Myocyte (in vitro differentiated cells): ENCODE measurements at regions not wholly inside any gene's neighbourhood (a gene's known extent, or its start where the extent isn't known, plus 50 kb on each side); places are given as distances from the start of the nearest gene placed in this dataset.
"Not testable (repeated sequence)": the region's sequence is repeated elsewhere in the genome, so short reads cannot be mapped to it uniquely, and the experiment has no call there.

ENCODE experiments used
- DNase-seq: peaks from one replicate; pipeline ENCODE4 v3.0.0-alpha.2; 2012; ENCODE audit warnings: low read depth

DNA sequence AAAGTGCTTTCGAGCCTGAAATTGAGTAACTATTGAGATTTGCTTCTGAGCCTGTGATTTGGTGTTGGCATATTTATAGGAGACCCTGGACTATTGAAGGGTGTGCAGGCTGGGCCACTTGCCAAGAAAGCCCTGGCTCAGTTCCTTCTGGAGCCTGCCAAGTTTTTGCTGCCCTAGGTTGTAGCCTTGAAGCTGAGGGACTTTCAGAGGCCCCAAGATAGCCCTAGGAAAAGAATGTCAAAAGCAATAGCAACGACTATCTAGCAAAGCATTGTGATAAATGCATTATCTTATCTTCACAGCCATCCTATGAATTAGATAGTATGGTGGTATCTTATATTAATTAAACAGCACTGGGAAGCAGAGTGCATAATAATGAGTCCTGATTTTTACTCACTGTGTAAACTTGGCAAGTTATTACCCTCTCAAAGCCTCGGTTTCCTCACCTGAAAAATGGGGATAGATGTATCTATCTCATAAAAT, 473.7 kb upstream of the PODXL start:
- DNase-seq: no peak

DNA sequence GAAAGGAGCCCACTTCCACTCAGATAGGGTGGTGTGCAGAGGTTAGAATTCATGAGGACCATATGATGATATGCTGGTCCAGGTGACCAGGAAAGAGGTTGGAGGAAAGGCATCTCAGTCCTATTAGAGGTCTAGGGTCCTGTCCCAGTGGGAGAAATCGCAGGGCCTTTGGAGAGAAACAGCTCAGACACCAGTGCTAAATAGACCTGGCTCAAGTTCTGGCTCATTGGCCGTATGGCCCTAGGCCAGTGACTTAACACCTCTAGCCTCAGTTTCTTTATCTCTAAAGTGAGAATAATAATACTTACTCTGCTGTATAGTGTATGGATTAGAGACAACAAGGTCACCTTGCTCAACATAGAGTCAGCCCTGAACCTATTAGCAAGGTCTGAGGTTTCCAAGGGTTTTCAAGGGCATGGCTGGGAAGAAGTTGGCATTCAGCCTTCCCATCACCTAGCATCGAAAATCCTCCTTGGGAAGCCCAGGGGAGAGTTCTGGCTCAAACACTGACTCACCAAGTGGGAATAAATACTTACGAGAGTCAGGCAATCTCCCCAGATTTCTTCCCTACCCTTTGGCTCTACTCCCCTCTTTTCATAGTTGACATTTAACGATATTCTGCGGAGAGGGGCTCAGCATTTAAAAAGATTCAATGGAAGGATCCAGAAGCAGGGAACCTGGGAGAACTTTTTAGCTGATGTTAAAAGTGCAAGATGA, 473.1 kb upstream of the PODXL start:
- no peak for DNase-seq

DNA sequence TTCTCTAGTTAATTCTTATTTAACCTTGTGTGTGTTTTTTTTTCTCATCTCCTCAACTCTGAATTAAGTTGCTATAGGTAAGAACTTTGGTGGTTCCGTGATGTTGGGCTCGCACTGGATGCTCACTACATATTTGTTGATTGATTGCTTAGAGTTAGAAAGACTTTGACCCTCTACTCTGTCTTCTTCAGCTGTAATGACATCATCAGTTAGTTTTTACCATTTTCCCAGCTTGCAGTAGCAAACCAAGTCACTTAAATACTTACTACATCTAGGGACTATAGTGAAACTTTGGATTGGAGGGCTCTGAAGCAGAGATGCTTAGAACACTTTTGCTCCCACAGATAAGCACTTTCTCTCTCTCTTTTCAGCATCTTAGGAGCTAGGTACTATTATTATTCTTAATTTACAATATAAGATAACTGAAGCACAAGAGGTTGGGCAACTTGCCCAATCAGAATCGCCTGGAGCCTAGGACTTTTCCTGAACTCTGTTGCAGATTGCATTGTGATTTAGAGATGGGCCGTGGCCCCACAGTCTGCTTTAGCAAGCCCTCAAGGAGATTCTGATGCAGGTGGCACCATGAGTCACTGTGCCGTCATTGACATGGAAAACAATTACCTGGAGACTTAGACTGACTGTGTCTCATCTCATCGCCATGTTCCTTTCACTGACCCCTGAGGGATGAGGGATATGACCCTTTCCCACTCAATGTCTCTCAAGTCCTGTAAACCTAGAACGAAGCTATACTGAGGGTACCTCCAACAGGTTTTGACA, 471.9 kb upstream of the PODXL start:
- no peak for DNase-seq

DNA sequence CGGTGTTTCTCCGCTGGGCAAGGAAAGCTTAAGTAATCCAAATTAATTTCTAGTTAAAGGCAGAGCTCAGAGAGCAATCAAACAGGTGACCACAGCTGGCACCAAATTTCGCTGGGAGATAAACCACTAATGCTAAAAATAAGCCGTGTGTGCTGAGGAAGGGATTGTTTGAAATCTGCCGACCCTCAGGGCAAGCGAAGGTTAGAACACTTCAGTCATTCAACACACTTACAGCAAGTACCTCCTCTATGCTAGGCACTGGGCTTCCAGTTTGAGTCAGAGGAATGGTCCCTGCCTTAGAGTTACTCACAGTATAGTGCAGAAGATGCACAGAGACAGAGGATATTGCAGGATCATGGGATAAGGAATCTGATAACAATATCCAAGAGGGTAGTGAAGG, 467.9 kb upstream of the PODXL start:
- no peak for DNase-seq

DNA sequence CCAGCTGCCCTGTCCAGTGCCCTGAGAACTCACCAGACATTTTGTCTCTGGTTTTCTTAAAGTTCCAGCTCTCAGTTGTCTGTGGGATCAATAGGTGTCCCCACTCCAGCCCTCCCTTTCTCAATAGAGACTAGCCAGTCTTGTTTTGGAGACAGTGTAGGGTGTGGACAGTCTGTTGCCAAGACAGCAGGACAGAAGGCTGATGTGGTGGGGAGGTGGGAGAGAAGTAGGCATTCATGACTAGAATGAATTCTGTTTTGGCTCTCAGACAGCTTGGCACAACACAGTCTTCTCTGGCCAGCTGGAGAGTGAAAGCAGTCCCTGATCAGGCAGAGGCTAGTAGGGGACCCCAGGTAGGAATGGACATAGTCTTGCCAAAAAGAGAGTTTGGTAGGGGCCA, 467.0 kb upstream of the PODXL start:
- no peak for DNase-seq

DNA sequence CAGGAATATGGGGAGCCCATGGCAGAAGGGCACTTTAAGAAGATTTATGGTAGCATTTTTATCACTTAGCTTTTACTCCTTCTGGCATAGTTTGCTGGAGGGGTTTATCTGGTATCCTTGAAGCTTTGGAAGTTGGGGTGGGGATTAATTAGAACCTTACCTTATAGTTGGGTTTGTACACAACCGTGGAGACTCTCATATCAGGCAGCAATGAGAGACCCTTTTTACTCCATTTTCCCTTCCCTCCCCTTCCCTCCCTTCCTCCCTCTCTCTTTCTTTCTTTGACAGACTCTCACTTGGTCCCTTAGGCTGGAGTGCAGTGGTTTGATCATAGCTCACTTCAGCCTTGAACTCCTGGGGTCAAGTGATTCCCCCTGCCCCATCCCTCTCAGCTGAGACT, 465.8 kb upstream of the PODXL start:
- no peak for DNase-seq

DNA sequence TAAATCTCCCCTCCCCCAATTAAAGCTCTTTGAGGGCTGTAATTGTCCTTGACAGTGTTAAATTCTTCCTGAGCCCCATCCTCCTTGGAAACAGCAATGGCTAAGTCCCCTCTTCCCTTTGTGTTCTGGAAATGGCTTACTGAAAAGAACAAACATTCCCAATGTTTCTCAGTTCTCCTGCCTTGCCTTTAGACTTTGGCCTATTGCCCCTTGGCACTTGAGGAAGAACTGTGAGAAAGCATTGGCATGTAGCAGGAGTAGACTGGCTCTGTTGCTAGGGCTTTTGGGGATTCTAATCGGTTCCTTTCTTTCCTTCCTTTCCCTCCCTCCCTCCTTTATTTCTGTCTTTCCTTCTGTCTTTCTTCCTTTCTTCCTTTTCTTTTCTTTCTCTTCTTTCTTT, 463.3 kb upstream of the PODXL start:
- no peak for DNase-seq

DNA sequence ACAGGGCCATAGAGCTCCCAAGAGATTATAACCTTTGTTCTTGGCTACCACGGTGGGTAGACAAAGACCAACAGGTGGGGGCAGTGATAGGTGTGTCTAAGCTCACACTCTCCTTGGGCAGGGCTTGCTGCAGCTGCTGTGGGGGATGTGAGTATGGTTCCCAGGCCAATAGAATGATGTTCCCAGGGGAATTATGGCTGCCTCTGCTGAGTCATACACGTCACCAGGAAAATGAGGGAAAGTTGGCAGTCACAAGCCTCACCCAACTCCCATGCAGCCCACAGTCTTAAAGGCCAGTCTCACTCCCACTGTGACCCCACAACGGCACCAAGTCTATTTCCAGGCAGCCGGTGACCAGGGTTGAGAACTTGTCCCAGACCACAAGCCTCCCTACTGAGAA, 453.4 kb upstream of the PODXL start:
- DNase-seq: peak; percentile 10

DNA sequence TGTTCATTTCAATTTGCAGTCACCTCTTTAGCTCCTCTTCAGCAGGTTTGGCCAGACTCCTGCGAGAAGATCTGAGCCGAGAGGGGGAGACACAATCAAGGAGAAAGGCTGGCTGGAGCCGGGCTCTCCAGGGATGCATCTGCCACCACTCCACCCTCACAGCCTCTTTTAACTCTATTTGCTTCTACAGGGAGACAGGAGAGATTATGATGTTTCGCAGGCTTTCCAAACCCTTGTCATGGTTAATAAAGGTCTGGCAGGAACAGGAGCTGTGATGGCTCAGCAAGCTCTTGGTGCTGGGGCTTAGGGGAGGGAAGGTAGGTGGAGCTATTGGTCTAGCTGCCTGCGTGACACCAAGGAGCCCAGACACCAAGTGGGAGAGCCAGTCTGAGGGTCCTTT, 448.1 kb upstream of the PODXL start:
- DNase-seq: peak; percentile 3

DNA sequence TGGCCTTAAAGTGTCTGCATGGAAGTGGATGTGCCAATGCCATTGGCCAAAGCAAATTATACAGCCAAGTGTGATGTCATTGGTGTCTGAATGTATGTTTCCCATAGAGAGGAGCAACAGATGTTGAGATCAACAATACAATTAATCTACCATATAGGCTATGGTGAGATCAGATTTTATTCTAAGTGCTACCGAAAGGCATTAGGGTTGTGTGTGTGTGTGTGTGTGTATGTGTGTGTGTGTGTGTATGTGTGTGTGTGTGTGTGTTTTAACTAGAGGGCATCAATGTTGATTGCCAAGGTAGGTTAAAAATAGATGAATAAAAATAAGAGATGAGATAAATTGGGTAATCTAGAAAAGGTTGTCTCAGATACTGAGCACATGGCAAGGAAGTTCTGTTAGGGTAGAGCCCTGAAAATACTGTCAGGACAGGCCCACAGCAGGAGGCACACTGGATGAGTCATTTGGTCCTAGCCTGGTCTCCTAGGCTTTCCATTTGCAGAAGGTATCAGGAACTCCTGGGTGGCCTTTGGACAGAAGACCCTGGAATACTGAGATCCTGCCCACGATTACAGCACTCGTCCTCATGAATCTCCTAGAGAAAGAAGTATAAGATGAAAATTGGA, 446.0 kb upstream of the PODXL start:
- DNase-seq: no peak

DNA sequence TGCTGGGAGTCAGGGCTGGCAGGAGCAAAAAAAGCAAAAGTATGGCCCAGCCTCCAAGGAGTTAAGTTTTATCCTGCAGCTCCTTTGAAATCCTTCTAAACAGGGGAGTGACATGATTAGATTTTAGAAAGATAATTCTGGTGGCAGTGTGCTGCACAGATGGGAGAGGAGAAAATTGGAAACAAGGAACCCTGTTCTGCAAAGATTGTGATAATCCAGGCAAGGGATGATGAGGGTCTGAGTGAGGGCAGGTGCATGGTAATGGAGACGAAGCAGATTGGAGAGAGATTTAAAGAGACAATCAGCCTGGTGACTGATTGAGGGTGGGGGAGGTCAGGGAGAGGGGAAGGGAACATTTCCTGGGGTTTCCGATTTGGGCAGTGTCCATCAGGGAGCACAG, 444.7 kb upstream of the PODXL start:
- DNase-seq: no peak

DNA sequence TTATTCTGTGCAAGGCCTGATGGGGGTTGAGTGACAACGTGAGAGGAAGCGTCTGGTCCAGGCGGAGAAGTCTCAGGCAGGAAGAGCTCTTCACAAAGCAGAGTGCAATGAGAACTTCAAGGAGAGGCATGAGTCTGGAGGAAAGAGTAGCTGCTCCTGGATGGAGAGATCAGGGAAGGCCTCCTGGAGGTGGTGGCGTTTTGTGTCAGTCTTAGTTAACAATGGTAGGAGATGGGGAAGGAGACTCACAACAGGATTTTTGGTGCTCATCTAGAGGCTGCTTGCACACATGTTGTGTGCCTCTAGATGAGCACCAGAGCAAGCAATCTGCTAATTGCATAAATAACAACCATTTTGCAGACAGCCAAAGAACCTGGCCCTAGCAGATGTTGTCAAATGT, 442.8 kb upstream of the PODXL start:
- no peak for DNase-seq

DNA sequence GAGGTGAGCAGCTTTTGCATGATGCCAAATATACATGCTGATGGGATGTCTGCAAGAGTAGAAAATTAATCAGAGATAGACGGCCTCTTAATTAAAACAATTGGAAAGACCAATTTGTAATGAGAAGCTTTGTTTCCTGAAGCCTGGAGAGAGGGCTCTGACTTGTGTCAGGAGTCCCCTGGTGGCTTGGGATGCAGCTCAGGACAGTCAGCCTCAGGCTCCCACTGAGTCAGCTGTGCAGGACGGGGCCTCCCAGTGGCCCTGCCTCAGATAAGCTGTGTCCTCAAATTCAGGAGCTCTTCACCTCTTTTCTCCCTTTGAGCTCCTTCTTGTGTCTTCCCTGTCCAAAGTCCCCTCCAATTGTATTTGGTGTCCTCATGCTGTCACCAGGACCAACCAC, 438.9 kb upstream of the PODXL start:
- DNase-seq: no peak

DNA sequence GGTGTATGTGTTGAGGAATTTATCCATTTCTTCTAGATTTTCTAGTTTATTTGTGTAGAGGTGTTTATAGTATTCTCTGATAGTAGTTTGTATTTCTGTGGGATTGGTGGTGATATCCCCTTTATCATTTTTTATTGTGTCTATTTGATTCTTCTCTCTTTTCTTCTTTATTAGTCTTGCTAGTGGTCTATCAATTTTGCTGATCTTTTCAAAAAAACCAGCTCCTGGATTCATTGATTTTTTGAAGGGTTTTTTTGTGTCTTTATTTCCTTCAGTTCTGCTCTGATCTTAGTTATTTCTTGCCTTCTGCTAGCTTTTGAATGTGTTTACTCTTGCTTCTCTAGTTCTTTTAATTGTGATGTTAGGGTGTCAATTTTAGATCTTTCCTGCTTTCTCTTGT, 424.6 kb upstream of the PODXL start:
- not testable (repeated sequence) for DNase-seq

DNA sequence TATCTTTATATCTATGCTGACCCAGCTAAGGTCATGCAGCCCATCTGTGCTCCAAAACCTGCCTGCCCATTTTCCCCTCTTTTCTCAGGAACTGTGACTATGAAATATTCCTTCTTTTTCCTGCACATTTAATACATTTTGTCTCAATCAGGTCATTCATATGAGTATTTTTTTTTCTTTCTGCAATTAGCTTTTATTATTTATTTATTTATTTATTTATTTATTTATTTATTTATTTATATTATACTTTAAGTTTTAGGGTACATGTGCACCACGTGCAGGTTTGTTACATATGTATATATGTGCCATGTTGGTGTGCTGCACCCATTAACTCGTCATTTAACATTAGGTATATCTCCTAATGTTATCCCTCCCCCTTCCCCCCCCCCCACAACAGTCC, 421.7 kb upstream of the PODXL start:
- not testable (repeated sequence) for DNase-seq

DNA sequence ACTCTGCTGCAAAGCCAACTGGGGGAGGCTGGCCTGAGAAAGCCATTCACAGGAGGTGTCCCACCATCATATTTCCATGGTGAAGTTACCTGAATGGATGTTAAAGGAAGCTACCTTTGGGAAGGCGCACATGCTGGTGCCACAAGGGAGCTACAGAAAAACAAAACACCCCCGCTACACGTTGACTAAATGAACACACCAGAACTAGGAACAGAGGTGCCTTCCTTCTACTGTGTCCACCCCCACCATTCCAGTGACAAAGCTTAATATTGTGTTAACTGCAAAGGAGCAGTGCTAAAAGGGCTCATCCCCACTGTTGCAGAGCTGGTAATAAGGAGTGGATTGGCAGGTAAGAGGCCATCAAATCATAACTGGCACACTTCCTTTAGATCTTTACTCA, 420.0 kb upstream of the PODXL start:
- DNase-seq: no peak

DNA sequence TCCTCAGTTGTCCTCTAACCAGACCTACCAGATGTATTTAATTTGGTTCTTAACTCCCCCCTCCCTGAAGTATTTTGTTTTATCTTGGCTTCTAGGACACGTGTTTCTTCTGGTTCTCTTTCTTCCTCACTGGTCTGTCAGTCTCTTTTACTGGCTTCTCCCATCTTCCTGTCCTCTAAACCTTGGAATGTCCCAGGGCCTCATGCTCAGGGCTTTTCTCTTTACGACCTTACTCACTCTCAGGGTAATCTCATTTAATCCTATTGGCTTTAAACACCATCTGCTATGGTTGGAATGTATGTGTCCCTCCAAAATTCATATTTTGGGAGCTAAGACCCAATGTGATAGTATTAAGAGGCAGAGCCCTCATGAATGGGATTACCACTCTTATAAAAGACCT, 418.2 kb upstream of the PODXL start:
- DNase-seq: no peak

DNA sequence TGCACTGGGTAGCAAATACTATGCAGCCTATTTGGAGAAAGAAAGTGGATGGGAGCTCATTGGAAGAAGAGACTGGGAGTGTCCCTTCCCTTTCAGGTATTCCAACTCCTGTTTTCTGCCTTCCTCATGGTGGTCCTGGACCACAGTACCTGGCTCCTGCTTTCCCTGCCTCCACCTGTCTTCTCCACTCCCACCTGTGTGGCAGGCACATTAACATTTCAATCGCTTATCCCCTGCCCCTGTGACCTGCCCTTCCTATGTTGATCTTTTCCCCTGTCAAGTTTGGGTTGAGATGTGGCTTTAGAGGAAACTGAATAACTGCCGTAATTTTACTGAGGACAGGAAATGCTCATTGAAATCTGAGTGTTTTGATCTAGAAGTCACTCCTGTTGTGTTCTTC, 415.8 kb upstream of the PODXL start:
- no peak for DNase-seq

DNA sequence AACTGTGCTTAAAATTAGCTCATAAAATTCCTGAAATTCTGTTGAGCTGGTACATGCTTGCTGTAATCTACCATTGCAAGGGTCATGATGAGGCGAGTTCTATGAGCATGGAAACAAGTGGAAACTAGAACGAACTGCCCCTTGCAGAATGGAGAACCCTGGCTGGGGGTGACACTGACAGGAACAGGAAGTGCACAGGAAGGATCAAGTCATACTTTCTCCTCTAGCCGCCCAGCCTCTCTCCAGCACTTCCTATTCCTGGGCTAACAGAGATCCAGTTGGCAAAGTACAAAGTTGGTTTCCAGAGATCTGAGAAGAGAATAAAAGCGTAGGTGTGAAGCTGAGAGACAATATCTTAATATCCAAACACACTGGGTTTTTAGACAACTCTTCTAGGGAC, 414.2 kb upstream of the PODXL start:
- no peak for DNase-seq

DNA sequence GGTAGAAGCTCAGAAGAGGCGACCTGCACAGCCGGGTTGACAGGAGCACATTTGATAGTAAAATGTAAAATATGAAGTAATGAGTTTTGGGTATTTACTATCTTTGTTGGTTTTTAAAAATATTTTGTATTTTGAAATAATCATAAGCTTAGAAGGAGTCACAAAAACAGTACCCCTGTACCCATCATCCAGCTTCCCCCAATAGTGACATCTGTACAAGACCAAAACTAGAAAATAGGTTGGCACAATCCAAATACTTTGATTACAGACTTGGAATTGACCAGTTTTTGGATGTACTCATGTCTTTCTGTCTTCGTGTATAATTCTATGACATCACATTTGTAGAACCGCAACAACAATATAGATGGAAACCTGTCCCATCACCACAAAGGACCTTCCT, 413.1 kb upstream of the PODXL start:
- no peak for DNase-seq

DNA sequence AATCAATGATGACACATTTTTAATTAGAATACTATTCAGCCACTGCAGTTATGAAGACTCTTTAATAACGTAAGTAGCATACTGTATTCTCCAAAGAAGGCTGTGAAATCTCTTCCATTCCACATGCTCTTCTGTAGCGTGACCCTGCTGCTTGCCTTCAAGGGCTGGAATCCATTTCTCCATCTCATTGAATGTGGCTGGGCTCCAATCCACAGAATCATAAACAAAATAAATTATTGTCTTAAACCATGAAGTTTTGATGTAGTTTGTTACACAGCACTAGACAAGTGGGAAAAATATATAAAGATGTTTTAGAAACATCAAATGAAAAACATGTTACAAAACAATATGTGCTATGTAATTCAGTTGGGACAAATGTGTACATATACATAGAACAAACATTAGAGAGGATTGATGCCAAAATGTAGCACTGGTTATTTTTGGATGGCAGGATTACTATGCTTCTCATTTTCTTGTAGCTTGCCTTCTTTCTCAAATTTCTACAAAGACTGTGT, 410.8 kb upstream of the PODXL start:
- DNase-seq: no peak

DNA sequence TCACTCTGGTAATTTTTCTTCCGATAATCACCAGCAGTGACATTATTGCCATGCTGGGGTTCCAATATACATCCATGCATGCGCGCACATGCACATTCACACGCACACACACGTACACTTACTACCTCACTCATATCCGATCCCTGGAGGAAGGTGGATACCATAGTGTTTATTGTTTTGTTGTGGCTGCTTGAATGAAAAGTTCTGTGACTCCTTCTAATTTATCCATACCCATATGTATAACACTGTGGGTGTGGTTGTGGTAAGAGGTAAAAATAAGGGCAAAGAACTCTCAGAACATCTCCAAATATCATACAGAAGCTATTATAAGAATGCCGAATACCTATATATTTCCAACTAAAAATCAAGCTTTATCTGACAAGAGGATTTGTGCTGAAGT, 407.8 kb upstream of the PODXL start:
- no peak for DNase-seq
